ENCODE measurements at regions not wholly inside any gene's neighbourhood (a gene's known extent, or its start where the extent isn't known, plus 50 kb on each side); places are given as distances from the start of the nearest gene placed in this dataset.

DNA sequence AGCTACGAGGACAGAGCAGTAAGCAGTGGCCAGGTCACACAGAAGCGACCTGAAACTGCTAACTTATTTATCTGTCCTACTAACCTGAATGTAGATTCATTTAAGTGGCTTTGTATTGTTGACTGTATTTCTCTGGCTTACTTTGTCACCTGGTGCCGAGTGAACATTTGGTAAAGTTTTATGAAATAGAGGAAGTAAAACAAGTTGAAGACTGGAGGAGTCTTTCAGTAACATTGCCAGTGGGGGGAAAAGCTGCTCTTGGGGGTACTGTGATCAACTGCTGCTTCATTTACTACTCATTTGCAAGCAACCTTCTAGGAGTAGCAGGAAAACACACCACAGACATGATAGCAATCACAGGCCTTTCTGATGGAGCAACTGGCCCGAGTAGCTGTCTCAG lies 615.0 kb downstream of the FGF9 start:
- ATAC-seq (ENCODE audit: insufficient number of reproducible peaks, low FRiP score, low read depth) (no peak), DNase-seq (ENCODE audit: low spot score) (no peak)
- no peak for TF ChIP-seq CTCF (IDR thresholded peaks at IDR 0.05)
- Histone ChIP-seq H3K4me3 (no peak overlapping the region), H3K4me1 (ENCODE audit: control insufficient read depth in 1 of 2, low read depth in 2 of 2) (peaks cover 0 to 30% of the 10 kb centered on the region in 2 donors), H3K27ac (no peak overlapping the region), H3K27me3 (replicated peaks; ENCODE audit: insufficient read depth) (no peaks in the 10 kb centered on the region), H3K36me3 (no peaks in the 10 kb centered on the region), H3K9me3 (no peaks in the 10 kb centered on the region)

DNA sequence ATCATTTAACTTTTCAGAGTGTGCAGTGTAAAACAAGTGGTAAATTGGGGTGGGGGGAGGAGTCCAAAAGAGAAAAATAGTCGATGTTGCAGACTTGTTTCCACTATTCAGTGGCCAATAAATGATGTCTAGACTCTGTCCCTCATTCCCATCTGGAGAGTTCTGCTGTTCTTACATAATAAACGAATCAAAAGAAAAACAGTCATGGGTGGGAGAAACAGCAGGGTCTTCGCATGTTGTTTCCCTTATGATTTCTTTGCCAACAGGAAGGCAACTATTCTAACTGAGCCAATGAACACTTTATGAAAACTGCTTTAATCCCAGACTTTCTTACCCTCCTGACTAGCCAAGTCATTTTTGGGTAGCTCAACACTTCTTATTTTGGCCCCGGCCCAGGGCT lies 615.5 kb downstream of the FGF9 start:
- H3K36me3 ChIP-seq, result no peaks in the 10 kb centered on the region
- no peaks in the 10 kb centered on the region for H3K9me3 ChIP-seq
- H3K27me3 ChIP-seq (replicated peaks; ENCODE audit: insufficient read depth), result no peaks in the 10 kb centered on the region
- H3K27ac ChIP-seq, result no peak overlapping the region
- peaks cover 0 to 32% of the 10 kb centered on the region in 2 donors for H3K4me1 ChIP-seq (ENCODE audit: control insufficient read depth in 1 of 2, low read depth in 2 of 2)
- DNase-seq (ENCODE audit: low spot score), result no peak
- H3K4me3 ChIP-seq, result no peak overlapping the region
- TF ChIP-seq CTCF (IDR thresholded peaks at IDR 0.05), result no peak
- no peak for ATAC-seq (ENCODE audit: insufficient number of reproducible peaks, low FRiP score, low read depth)

DNA sequence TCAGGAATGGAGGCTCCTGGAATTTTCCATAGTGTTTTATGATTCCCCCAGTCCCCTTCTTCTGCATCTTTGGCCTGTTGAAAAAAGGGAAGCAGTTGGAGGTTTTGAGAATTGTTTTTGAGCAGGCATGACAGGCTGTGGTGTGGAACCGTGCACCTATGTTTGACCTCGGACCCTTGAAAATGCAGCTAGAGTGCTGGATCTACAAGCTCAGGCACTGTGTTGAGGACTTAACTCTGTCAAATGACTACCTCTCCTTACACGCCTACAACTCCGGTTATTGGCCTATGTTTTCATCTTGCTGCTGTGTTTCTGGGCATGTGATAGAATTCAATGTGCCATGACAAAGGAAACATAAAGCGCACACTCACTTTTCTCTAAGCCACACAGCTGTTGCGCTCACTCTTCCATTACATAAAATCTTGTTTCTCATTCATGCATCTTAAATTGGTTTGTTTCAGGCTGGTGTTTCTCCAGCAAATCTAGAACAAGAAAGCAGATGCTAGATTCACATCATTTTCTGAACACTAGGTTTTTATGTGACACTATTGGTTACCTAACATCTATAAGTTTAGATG lies 616.6 kb downstream of the FGF9 start:
- no peak for TF ChIP-seq CTCF (IDR thresholded peaks at IDR 0.05)
- no peak overlapping the region for H3K27ac ChIP-seq
- H3K4me1 ChIP-seq (ENCODE audit: control insufficient read depth in 1 of 2, low read depth in 2 of 2), result peaks cover 4 to 43% of the 10 kb centered on the region in 2 donors
- H3K4me3 ChIP-seq, result no peak overlapping the region
- DNase-seq (ENCODE audit: low spot score) (no peak), ATAC-seq (ENCODE audit: insufficient number of reproducible peaks, low FRiP score, low read depth) (no peak)
- no peaks in the 10 kb centered on the region for H3K36me3 ChIP-seq
- no peaks in the 10 kb centered on the region for H3K27me3 ChIP-seq (replicated peaks; ENCODE audit: insufficient read depth)
- no peaks in the 10 kb centered on the region for H3K9me3 ChIP-seq

GRCh38 chr13:22288496-22288895 lies 617.6 kb downstream of the FGF9 start:
- Histone ChIP-seq H3K4me1 (ENCODE audit: control insufficient read depth in 1 of 2, low read depth in 2 of 2) (peaks cover 4 to 50% of the 10 kb centered on the region in 2 donors), H3K9me3 (no peaks in the 10 kb centered on the region), H3K36me3 (no peaks in the 10 kb centered on the region), H3K27ac (no peak overlapping the region), H3K27me3 (replicated peaks; ENCODE audit: insufficient read depth) (no peaks in the 10 kb centered on the region), H3K4me3 (no peak overlapping the region)
- ATAC-seq (ENCODE audit: insufficient number of reproducible peaks, low FRiP score, low read depth) (no peak), DNase-seq (ENCODE audit: low spot score) (no peak)
- TF ChIP-seq CTCF (IDR thresholded peaks at IDR 0.05), result no peak

GRCh38 chr13:22289711-22290110 lies 618.8 kb downstream of the FGF9 start:
- Histone ChIP-seq H3K4me3 (no peak overlapping the region), H3K9me3 (no peaks in the 10 kb centered on the region), H3K36me3 (no peaks in the 10 kb centered on the region), H3K4me1 (ENCODE audit: control insufficient read depth in 1 of 2, low read depth in 2 of 2) (peaks cover 4 to 51% of the 10 kb centered on the region in 2 donors), H3K27me3 (replicated peaks; ENCODE audit: insufficient read depth) (no peaks in the 10 kb centered on the region), H3K27ac (no peak overlapping the region)
- no peak for TF ChIP-seq CTCF (IDR thresholded peaks at IDR 0.05)
- ATAC-seq (ENCODE audit: insufficient number of reproducible peaks, low FRiP score, low read depth) (no peak), DNase-seq (ENCODE audit: low spot score) (no peak)
